DND-41 (cell line): ENCODE measurements at regions not wholly inside any gene's neighbourhood (a gene's known extent, or its start where the extent isn't known, plus 50 kb on each side); places are given as distances from the start of the nearest gene placed in this dataset.

Experiments used
- ATAC-seq: fragments of 200-7000 bp; cut with Tn5 transposase; 3 replicates; pipeline ENCODE4 v1.9.1; 2021; ENCODE audit warnings: low read depth; ENCODE audit not compliant: insufficient read depth
- DNase-seq: peaks from one replicate; pipeline ENCODE4 v3.0.0-alpha.2; 2020
- H2AFZ ChIP-seq: 2 replicates; pipeline ENCODE4 v1.6.0; 2012; ENCODE audit warnings: low read depth, low read length
- H3K27ac ChIP-seq: 2 replicates; pipeline ENCODE4 v1.5.1; 2012; ENCODE audit warnings: low read length, inconsistent platforms
- H3K27me3 ChIP-seq: fragments of 200-600 bp; sonication (generic); 2 replicates; pipeline ENCODE4 v1.6.0; 2012; ENCODE audit warnings: low read length, mild to moderate bottlenecking, inconsistent platforms; ENCODE audit not compliant: insufficient read depth, poor library complexity
- H3K36me3 ChIP-seq: 2 replicates; pipeline ENCODE4 v1.5.1; 2012; ENCODE audit warnings: low read length, inconsistent platforms; ENCODE audit not compliant: insufficient read depth
- H3K4me1 ChIP-seq: 2 replicates; pipeline ENCODE4 v1.5.1; 2012; ENCODE audit warnings: mild to moderate bottlenecking, low read length; ENCODE audit not compliant: insufficient read depth
- H3K4me2 ChIP-seq: 2 replicates; pipeline ENCODE4 v1.6.0; 2012; ENCODE audit warnings: mild to moderate bottlenecking, moderate library complexity, low read length, inconsistent platforms; ENCODE audit not compliant: insufficient read depth
- H3K4me3 ChIP-seq, 2 experiments: fragments of 200-600 bp in 1 of 2; shearing (Covaris generic) in 1 of 2; 2 replicates each; pipeline ENCODE4 v1.5.1; 2012 to 2016; ENCODE audit warnings: inconsistent platforms in 2 of 2, low read length in 2 of 2, mild to moderate bottlenecking in 2 of 2, low read depth in 1 of 2, moderate library complexity in 1 of 2
- H3K79me2 ChIP-seq: 2 replicates; pipeline ENCODE4 v1.6.0; 2012; ENCODE audit warnings: low read length, inconsistent platforms; ENCODE audit not compliant: insufficient read depth
- H3K9ac ChIP-seq: 2 replicates; pipeline ENCODE4 v1.6.0; 2012; ENCODE audit warnings: low read depth, mild to moderate bottlenecking, inconsistent platforms, low read length, moderate library complexity
- H3K9me3 ChIP-seq: 2 replicates; pipeline ENCODE4 v1.5.1; 2012; ENCODE audit warnings: low read length, moderate library complexity, mild to moderate bottlenecking, inconsistent platforms; ENCODE audit not compliant: insufficient read depth, severe bottlenecking
- H4K20me1 ChIP-seq: 2 replicates; pipeline ENCODE4 v1.6.0; 2012; ENCODE audit warnings: low read length; ENCODE audit not compliant: insufficient read depth
- EZH2 ChIP-seq: IDR thresholded peaks from 3 replicates; pipeline ENCODE4 v1.6.1; 2012; ENCODE audit warnings: borderline replicate concordance, low read depth, mild to moderate bottlenecking, moderate library complexity, low read length, inconsistent platforms; ENCODE audit not compliant: severe bottlenecking
- TF ChIP-seq, protein P1 (sequence below): IDR thresholded peaks from 2 replicates; pipeline ENCODE4 v1.5.1; 2012; ENCODE audit warnings: borderline replicate concordance, low read length, moderate library complexity, mild to moderate bottlenecking; ENCODE audit not compliant: poor library complexity, severe bottlenecking; ENCODE audit errors: extremely low read depth

DNA sequence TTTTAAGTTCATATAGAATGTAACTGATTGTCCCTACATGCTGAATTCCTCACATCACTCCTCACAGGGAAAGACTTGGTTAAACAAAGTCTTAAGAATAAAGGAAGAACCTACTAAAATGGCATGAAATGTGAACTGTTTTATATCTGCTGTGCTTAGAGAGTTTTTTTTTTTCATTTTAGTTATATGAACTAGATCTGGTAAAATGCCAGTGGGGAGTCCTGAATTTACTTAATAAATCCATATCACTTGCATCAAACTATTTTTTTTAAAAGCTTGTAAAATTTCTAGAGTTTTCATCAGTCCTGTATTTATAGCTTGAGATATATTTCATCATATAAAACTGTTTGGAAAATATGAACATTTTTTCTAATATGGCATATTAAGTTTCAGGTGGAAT lies 1528.6 kb downstream of the EFNA5 start:
- no peaks in the 10 kb centered on the region for H3K27me3 ChIP-seq
- no peak for ATAC-seq
- H3K4me2 ChIP-seq, result no peak overlapping the region
- H3K9me3 ChIP-seq, result no peaks in the 10 kb centered on the region
- H3K27ac ChIP-seq, result no peak overlapping the region
- no peak for TF ChIP-seq EZH2
- TF ChIP-seq, protein P1, sequence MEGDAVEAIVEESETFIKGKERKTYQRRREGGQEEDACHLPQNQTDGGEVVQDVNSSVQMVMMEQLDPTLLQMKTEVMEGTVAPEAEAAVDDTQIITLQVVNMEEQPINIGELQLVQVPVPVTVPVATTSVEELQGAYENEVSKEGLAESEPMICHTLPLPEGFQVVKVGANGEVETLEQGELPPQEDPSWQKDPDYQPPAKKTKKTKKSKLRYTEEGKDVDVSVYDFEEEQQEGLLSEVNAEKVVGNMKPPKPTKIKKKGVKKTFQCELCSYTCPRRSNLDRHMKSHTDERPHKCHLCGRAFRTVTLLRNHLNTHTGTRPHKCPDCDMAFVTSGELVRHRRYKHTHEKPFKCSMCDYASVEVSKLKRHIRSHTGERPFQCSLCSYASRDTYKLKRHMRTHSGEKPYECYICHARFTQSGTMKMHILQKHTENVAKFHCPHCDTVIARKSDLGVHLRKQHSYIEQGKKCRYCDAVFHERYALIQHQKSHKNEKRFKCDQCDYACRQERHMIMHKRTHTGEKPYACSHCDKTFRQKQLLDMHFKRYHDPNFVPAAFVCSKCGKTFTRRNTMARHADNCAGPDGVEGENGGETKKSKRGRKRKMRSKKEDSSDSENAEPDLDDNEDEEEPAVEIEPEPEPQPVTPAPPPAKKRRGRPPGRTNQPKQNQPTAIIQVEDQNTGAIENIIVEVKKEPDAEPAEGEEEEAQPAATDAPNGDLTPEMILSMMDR, result no peak
- H3K9ac ChIP-seq, result no peak overlapping the region
- no peak overlapping the region for H3K4me3 ChIP-seq
- no peaks in the 10 kb centered on the region for H4K20me1 ChIP-seq
- no peaks in the 10 kb centered on the region for H3K36me3 ChIP-seq
- no peaks in the 10 kb centered on the region for H3K79me2 ChIP-seq
- no peak for DNase-seq
- no peaks in the 10 kb centered on the region for H3K4me1 ChIP-seq
- H2AFZ ChIP-seq, result no peak overlapping the region

- H2AFZ ChIP-seq, result no peak overlapping the region
- no peak overlapping the region for H3K4me3 ChIP-seq
- H3K9me3 ChIP-seq, result no peaks in the 10 kb centered on the region
- H3K79me2 ChIP-seq, result no peaks in the 10 kb centered on the region
- ATAC-seq (no peak), DNase-seq (no peak)
- H3K27ac ChIP-seq, result no peak overlapping the region
- no peaks in the 10 kb centered on the region for H3K27me3 ChIP-seq
- H3K36me3 ChIP-seq, result no peaks in the 10 kb centered on the region
- no peak overlapping the region for H3K9ac ChIP-seq
- H3K4me1 ChIP-seq, result no peaks in the 10 kb centered on the region
- TF ChIP-seq, protein P1, result no peak
- TF ChIP-seq EZH2, result no peak
- H3K4me2 ChIP-seq, result no peak overlapping the region
- H4K20me1 ChIP-seq, result no peaks in the 10 kb centered on the region
Measured at GRCh38 chr5:106140101-106140500, 1530.6 kb downstream of the EFNA5 start.

- no peak overlapping the region for H3K4me3 ChIP-seq
- H3K9me3 ChIP-seq, result no peaks in the 10 kb centered on the region
- DNase-seq, result no peak
- H4K20me1 ChIP-seq, result no peaks in the 10 kb centered on the region
- no peak overlapping the region for H3K9ac ChIP-seq
- TF ChIP-seq, protein P1, result no peak
- TF ChIP-seq EZH2, result no peak
- H3K36me3 ChIP-seq, result no peaks in the 10 kb centered on the region
- no peak overlapping the region for H3K4me2 ChIP-seq
- H3K27ac ChIP-seq, result no peak overlapping the region
- H2AFZ ChIP-seq, result no peak overlapping the region
- H3K4me1 ChIP-seq, result no peaks in the 10 kb centered on the region
- H3K79me2 ChIP-seq, result no peaks in the 10 kb centered on the region
- no peaks in the 10 kb centered on the region for H3K27me3 ChIP-seq
- no peak for ATAC-seq
Measured at GRCh38 chr5:106136061-106136460, 1534.7 kb downstream of the EFNA5 start.

DNA sequence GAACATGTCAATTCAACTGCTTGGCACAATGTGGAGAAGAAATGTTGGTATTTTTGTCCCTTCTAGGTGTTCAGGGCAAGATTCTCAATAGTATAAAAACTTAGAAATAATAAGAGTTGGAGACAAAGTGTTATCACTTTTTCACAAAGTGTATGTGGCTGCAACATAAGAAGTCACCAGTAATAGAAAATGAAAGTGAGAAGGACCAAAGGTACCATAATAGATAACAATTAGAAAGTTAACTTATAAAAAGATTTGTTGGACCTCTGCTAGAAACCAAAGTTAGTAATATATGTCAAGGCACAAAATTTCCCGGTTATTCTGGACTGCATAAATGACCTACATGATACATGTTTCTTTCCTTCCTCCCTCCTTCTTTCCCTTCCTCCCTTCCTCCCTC lies 1535.3 kb downstream of the EFNA5 start:
- Histone ChIP-seq H4K20me1 (no peaks in the 10 kb centered on the region), H3K4me2 (no peak overlapping the region), H3K4me1 (no peaks in the 10 kb centered on the region), H3K36me3 (no peaks in the 10 kb centered on the region), H3K9me3 (no peaks in the 10 kb centered on the region), H3K27me3 (no peaks in the 10 kb centered on the region), H2AFZ (no peak overlapping the region), H3K79me2 (no peaks in the 10 kb centered on the region), H3K9ac (no peak overlapping the region), H3K27ac (no peak overlapping the region), H3K4me3 (no peak overlapping the region)
- ATAC-seq (no peak), DNase-seq (no peak)
- TF ChIP-seq, protein P1, result no peak
- no peak for TF ChIP-seq EZH2
